ENCODE measurements at regions not wholly inside any gene's neighbourhood (a gene's known extent, or its start where the extent isn't known, plus 50 kb on each side); places are given as distances from the start of the nearest gene placed in this dataset.

GRCh38 chr1:96660503-96660902 lies 61.1 kb upstream of the PTBP2 start:
- TF ChIP-seq ZFX (IDR thresholded peaks at IDR 0.05; ENCODE audit: borderline replicate concordance) = no peak
- TF ChIP-seq CTCF (IDR thresholded peaks at IDR 0.05) = no peak
- no peak overlapping the region for H3K27ac ChIP-seq
